ENCODE measurements at regions not wholly inside any gene's neighbourhood (a gene's known extent, or its start where the extent isn't known, plus 50 kb on each side); places are given as distances from the start of the nearest gene placed in this dataset.

DNA sequence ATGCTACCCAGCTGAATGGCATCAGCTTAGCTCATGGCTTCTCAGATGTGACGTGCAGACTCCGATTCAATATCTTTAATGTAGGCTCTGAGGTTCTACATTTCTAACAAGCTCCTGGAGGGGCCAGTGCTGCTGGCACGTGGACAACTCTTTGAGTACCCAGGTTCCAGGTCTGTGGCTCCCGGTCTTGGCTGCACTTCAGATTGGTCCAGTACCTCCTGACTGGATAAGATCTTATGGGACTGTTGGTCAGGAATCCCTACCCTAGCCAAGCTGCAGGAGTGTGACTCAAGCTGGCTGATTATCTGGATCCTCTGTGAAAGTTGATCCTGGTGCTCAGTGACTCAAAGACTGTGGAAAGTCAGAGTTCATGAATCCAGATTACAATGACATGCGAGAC, 222.1 kb downstream of the ANKRD30B start:
- TF ChIP-seq, protein P1, sequence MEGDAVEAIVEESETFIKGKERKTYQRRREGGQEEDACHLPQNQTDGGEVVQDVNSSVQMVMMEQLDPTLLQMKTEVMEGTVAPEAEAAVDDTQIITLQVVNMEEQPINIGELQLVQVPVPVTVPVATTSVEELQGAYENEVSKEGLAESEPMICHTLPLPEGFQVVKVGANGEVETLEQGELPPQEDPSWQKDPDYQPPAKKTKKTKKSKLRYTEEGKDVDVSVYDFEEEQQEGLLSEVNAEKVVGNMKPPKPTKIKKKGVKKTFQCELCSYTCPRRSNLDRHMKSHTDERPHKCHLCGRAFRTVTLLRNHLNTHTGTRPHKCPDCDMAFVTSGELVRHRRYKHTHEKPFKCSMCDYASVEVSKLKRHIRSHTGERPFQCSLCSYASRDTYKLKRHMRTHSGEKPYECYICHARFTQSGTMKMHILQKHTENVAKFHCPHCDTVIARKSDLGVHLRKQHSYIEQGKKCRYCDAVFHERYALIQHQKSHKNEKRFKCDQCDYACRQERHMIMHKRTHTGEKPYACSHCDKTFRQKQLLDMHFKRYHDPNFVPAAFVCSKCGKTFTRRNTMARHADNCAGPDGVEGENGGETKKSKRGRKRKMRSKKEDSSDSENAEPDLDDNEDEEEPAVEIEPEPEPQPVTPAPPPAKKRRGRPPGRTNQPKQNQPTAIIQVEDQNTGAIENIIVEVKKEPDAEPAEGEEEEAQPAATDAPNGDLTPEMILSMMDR (IDR thresholded peaks at IDR 0.05) = no peak
- TF ChIP-seq POLR2AphosphoS5 (IDR thresholded peaks at IDR 0.05) = no peak

Measured in breast epithelium (tissue), 3 donors.